ENCODE measurements at regions not wholly inside any gene's neighbourhood (a gene's known extent, or its start where the extent isn't known, plus 50 kb on each side); places are given as distances from the start of the nearest gene placed in this dataset.
"Not testable (repeated sequence)": the region's sequence is repeated elsewhere in the genome, so short reads cannot be mapped to it uniquely, and the experiment has no call there.

- no peak for TF ChIP-seq CTCF (conservative IDR thresholded peaks at IDR 0.05)
- no peak overlapping the region for H3K27ac ChIP-seq
Observed at GRCh38 chr3:11739706-11740105, 96.0 kb upstream of the VGLL4 start.

- TF ChIP-seq CTCF (conservative IDR thresholded peaks at IDR 0.05): no peak
Observed at GRCh38 chr3:11739123-11739522, 95.4 kb upstream of the VGLL4 start.

GRCh38 chr3:11737742-11738141 is 94.0 kb upstream of the VGLL4 start:
- no peak for TF ChIP-seq CTCF (conservative IDR thresholded peaks at IDR 0.05)
- no peak overlapping the region for H3K27ac ChIP-seq

More at GRCh38 chr3:11739123-11739522, 95.4 kb upstream of the VGLL4 start:
- H3K27ac ChIP-seq: no peak overlapping the region

DNA sequence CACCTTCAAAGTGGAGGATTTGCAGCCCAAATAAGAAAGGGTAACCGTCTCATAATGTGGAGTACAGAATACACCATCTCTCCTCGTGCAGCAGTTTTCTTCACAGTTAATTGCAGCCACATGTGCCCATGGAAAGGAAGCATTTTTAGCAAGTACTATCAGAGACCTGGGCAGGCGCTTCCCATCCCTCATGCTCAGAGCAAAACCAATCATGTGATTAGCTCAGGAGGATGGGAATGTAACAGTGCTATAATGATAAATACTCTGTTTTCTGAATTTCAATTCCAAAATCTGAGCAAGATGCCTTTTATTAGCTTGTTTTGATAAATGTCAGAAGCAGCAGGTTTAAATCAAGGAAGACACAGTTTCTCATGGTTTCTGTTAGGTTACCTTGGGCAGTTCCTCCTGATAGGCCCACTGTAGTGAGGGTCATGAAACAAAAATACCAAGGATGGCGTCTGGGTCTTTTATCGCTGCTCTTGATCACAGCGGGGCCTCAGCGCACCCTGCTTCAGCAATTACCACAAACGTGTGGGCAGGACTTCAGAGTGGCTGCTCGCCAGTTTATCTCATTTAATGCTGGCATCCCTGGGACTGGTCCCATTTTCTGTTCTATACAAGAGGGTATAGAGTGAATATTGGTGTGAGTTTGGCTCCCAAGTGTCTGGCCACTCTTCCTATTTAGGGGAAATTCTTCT is 92.6 kb upstream of the VGLL4 start:
- TF ChIP-seq CTCF (conservative IDR thresholded peaks at IDR 0.05): no peak
- no peak overlapping the region for H3K27ac ChIP-seq

DNA sequence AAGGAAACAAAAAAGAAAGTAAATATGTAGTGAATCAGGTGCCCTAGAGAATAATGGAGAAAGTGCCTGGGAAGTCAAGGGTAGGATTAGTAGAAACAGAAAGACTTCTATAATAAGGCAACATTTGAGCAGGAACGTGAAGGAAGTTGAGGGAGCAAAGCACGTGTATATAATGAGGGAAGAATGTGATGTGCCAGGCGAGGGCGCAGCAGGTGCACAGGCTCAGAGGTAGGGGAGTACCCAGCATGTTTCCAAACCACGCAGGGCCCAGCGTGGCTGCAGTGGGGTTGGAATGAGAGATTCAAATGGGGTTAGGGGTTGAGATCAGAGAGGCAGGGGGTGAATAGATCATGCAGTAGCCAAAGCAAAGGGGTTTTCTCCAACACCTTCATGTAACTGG is 91.9 kb upstream of the VGLL4 start:
- no peak; the same call in 1 of the 2 replicates for TF ChIP-seq CTCF (conservative IDR thresholded peaks at IDR 0.05)
- no peak overlapping the region for H3K27ac ChIP-seq

DNA sequence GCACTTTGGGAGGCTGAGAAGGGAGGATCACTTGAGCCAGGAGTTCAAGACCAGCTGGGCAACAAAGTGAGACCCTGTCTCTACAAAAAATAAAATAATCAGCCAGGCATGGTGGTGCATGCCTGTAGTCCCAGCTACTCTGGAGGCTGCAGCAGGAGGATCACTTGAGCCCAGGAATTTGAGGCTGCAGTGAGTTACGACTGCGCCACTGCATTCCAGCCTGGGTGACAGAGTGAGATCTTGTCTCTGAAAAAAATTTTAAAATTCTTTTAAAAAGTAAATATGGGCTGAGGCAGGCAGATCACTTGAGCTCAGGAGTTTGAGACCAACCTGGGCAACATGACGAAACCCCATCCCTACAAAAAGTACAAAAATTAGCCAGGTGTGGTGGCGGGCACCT is 91.4 kb upstream of the VGLL4 start:
- not testable (repeated sequence) for H3K27ac ChIP-seq

- no peak for TF ChIP-seq CTCF (conservative IDR thresholded peaks at IDR 0.05)
- no peak overlapping the region for H3K27ac ChIP-seq
Observed at GRCh38 chr3:11733914-11734313, 90.2 kb upstream of the VGLL4 start.

DNA sequence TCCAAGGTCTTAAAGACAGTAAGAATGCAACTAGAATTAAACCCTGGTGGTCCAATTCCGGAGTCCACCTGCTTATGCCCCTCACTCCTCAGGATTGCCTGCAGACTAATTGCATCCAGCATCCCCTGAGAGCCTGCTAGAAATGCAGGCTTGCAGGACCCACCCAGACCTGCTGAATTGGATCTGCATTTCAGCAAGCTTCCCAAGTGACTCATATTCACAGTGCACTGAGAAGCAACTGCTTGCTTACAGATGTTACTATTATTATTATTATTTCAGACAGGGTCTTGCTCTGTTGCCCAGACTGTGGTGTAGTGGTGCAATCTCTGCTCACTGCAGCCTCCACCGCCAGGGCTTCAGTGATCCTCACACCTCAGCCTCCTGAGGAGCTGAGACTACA is 83.5 kb upstream of the VGLL4 start:
- TF ChIP-seq CTCF (conservative IDR thresholded peaks at IDR 0.05): no peak
- H3K27ac ChIP-seq: no peak overlapping the region
